A673 (cell line): ENCODE measurements at regions not wholly inside any gene's neighbourhood (a gene's known extent, or its start where the extent isn't known, plus 50 kb on each side); places are given as distances from the start of the nearest gene placed in this dataset.

ENCODE experiments used
- BruUV-seq: library from RNA; stranded (reverse); fragments of 400-500 nt; replicated peaks from 2 replicates; lab custom pipeline; 2021; lab: Mats Ljungman, UMichigan
- CTCF ChIA-PET: fragments of 300-600 bp; sonication (Branson Sonifier 250); formaldehyde crosslinking; loops from one replicate; lab custom pipeline; 2022; ENCODE audit warnings: antibody characterized with exemption; lab: Charles Lee
- POLR2A ChIA-PET: fragments of 300-600 bp; sonication (Branson Sonifier 250); formaldehyde crosslinking; loops from one replicate; lab custom pipeline; 2022; ENCODE audit warnings: antibody characterized with exemption; ENCODE audit not compliant: low non-redundant PET; lab: Charles Lee
- DNase-seq: peaks from one replicate; pipeline ENCODE4 v3.0.0-alpha.2; 2015; ENCODE audit warnings: low spot score
- H3K27ac ChIP-seq: fragments of 200-600 bp; sonication (generic); 2 replicates; pipeline ENCODE4 v1.5.1; 2016; ENCODE audit warnings: mixed run types, low read depth, mild to moderate bottlenecking, mixed read lengths, antibody characterized with exemption, low read length; ENCODE audit not compliant: poor library complexity, severe bottlenecking
- H3K27me3 ChIP-seq: fragments of 200-600 bp; sonication (generic); replicated peaks from 2 replicates; pipeline ENCODE4 v1.6.1; 2017; ENCODE audit warnings: mixed run types, low read depth, mild to moderate bottlenecking, mixed read lengths, antibody characterized with exemption, low read length; ENCODE audit not compliant: insufficient read depth, poor library complexity
- H3K36me3 ChIP-seq: fragments of 200-600 bp; sonication (generic); 2 replicates; pipeline ENCODE4 v1.6.1; 2016; ENCODE audit warnings: mixed run types, mild to moderate bottlenecking, mixed read lengths, antibody characterized with exemption, low read length; ENCODE audit not compliant: insufficient read depth, poor library complexity, severe bottlenecking
- H3K4me1 ChIP-seq: fragments of 200-600 bp; sonication (generic); 2 replicates; pipeline ENCODE4 v1.6.1; 2017; ENCODE audit warnings: mixed run types, mild to moderate bottlenecking, mixed read lengths, antibody characterized with exemption, low read length; ENCODE audit not compliant: insufficient read depth, poor library complexity, severe bottlenecking
- H3K4me3 ChIP-seq: fragments of 200-600 bp; sonication (generic); 2 replicates; pipeline ENCODE4 v1.5.1; 2016; ENCODE audit warnings: low read depth, mixed run types, mild to moderate bottlenecking, mixed read lengths, low read length; ENCODE audit not compliant: poor library complexity, severe bottlenecking
- H3K9me3 ChIP-seq: fragments of 200-600 bp; sonication (generic); 2 replicates; pipeline ENCODE4 v1.6.1; 2016; ENCODE audit warnings: mixed run types, low read depth, mild to moderate bottlenecking, mixed read lengths, antibody characterized with exemption, low read length; ENCODE audit not compliant: poor library complexity, severe bottlenecking
- EZH2 ChIP-seq: fragments of 200-600 bp; sonication (generic); IDR thresholded peaks from 2 replicates; pipeline ENCODE4 v1.6.1; 2017; ENCODE audit warnings: borderline replicate concordance, low read depth, mild to moderate bottlenecking, mixed read lengths, antibody characterized with exemption, low read length; ENCODE audit not compliant: poor library complexity, severe bottlenecking
- intact Hi-C: fragments of 100-400 bp; cut with micrococcal nuclease; formaldehyde crosslinking; loops from one replicate; pipeline ENCODE4 v1.10.0; 2022; ENCODE audit not compliant: unreplicated experiment
- TF ChIP-seq, protein P1 (sequence below): fragments of 300-800, 200-600 bp; sonication (generic); conservative IDR thresholded peaks from 2 replicates; pipeline ENCODE4 v1.5.1; 2017; ENCODE audit warnings: low read depth, mild to moderate bottlenecking, antibody characterized with exemption, low read length, moderate library complexity, mixed read lengths

DNA sequence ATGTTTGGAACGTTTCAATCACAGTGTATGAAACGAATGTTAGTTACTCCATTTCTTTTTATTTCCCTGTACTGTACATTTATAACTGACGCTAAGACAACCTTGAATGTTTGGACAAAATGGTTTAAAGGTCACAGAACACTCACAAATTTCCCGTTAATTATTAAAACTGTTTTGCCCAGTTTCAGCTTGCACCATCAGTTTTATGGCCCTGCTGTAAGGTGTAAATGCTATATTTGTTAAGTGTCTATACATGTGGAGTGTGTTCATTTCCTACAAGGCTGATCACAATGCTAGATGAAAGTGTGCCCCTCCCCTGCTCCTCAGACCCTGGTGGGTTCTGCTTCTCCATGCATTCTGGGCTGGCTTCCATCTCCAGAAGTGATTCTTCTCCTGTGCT is 57.9 kb upstream of the ETS2 start:
- intact Hi-C loops = no loop called here
- Histone ChIP-seq H3K9me3 (no peaks in the 10 kb centered on the region), H3K27ac (no peak overlapping the region), H3K27me3 (no peaks in the 10 kb centered on the region), H3K4me1 (peaks cover 9% of the 10 kb centered on the region), H3K4me3 (no peak overlapping the region), H3K36me3 (no peaks in the 10 kb centered on the region)
- no peak for DNase-seq
- TF ChIP-seq EZH2 = no peak
- TF ChIP-seq, protein P1, sequence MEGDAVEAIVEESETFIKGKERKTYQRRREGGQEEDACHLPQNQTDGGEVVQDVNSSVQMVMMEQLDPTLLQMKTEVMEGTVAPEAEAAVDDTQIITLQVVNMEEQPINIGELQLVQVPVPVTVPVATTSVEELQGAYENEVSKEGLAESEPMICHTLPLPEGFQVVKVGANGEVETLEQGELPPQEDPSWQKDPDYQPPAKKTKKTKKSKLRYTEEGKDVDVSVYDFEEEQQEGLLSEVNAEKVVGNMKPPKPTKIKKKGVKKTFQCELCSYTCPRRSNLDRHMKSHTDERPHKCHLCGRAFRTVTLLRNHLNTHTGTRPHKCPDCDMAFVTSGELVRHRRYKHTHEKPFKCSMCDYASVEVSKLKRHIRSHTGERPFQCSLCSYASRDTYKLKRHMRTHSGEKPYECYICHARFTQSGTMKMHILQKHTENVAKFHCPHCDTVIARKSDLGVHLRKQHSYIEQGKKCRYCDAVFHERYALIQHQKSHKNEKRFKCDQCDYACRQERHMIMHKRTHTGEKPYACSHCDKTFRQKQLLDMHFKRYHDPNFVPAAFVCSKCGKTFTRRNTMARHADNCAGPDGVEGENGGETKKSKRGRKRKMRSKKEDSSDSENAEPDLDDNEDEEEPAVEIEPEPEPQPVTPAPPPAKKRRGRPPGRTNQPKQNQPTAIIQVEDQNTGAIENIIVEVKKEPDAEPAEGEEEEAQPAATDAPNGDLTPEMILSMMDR = no peak
- no TSS peak for BruUV-seq
- CTCF ChIA-PET = no interaction called here
- POLR2A ChIA-PET = no interaction called here

DNA sequence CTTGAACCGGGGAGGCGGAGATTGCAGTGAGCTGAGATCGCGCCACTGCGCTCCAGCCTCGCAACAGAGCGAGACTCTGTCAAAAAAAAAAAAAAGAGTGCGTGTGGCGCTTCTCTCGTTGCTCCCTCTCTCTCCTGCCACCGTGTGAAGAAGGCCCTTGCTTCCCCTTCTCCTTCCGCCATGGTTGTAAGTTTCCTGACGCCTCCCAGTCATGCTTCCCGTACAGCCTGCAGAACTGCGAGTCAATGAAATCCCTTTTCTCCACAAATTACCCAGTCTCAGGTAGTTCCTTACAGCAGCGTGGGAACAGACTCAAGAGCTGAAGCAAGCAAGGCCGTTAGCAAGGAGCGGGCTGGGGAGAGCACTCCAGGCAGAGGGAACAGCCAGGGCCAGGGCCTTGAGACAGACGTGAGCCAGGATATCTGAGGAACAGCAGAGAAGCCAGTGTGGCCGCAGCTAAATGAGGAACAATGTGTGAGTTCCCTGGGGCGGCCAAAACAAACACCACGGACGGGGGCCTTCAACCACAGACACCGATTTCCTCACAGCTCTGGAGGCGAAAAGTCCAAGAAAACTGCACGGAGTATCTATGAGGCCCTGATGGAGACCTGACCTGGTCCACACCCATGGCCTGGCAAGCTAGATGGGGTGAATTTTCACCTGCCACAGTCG is 54.2 kb upstream of the ETS2 start:
- H3K9me3 ChIP-seq = no peaks in the 10 kb centered on the region
- no peak overlapping the region for H3K4me3 ChIP-seq
- peaks cover 3% of the 10 kb centered on the region for H3K4me1 ChIP-seq
- H3K27ac ChIP-seq = no peak overlapping the region
- POLR2A ChIA-PET = no interaction called here
- H3K27me3 ChIP-seq = no peaks in the 10 kb centered on the region
- intact Hi-C loops = no loop called here
- H3K36me3 ChIP-seq = no peaks in the 10 kb centered on the region
- DNase-seq = no peak
- CTCF ChIA-PET = no interaction called here
- BruUV-seq = no TSS peak
- TF ChIP-seq EZH2 = no peak
- TF ChIP-seq, protein P1 = no peak

DNA sequence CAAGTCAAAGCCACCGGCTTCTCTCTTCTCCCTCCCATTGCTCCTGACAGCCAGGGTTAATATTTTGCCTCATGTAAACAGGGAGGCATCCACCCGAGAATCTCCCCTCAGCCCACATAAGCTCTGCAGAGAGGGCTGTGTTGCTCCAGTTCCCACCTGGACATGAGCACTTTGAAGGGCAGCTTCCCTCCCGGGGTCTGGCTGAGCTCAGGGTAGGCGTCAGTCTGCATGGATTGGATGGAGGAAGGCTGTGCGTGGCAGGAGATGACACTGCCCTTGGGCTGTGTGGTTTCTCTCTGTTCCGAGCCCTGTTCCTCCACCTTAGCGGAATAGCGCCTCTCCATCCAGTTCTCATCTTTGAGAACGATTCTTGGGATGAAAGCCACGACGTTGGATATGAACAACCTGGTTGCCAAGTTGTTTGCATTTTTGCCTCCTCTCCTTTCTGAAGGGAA is 53.7 kb upstream of the ETS2 start:
- no peaks in the 10 kb centered on the region for H3K36me3 ChIP-seq
- H3K4me3 ChIP-seq = no peak overlapping the region
- intact Hi-C loops = no loop called here
- no peak for DNase-seq
- H3K4me1 ChIP-seq = peaks cover 3% of the 10 kb centered on the region
- ChIA-PET POLR2A (no interaction called here), CTCF (no interaction called here)
- TF ChIP-seq, protein P1 = no peak
- no peak for TF ChIP-seq EZH2
- no peak overlapping the region for H3K27ac ChIP-seq
- no peaks in the 10 kb centered on the region for H3K9me3 ChIP-seq
- no peaks in the 10 kb centered on the region for H3K27me3 ChIP-seq
- no TSS peak for BruUV-seq
